Liver (tissue), 8 donors: ENCODE measurements at regions not wholly inside any gene's neighbourhood (a gene's known extent, or its start where the extent isn't known, plus 50 kb on each side); places are given as distances from the start of the nearest gene placed in this dataset.

Experiments
- DNase-seq: peaks from one replicate; pipeline ENCODE4 v3.0.0-alpha.2; 2017; ENCODE audit warnings: low spot score
- H3K27ac ChIP-seq, 2 donors: one replicate each; pipeline ENCODE4 v1.7.0; 2013; ENCODE audit warnings: inconsistent platforms in 2 of 2, low read length in 2 of 2, control low read depth in 1 of 2, low read depth in 1 of 2, mild to moderate bottlenecking in 1 of 2
- H3K27me3 ChIP-seq, 4 donors: one replicate each; pipeline versions ENCODE4 v1.6.1 to v1.7.0; 2013; ENCODE audit warnings: low read length in 3 of 4, inconsistent platforms in 1 of 4, mild to moderate bottlenecking in 1 of 4, moderate library complexity in 1 of 4; ENCODE audit not compliant: control insufficient read depth in 4 of 4, insufficient read depth in 4 of 4
- H3K36me3 ChIP-seq, 4 donors: one replicate each; pipeline versions ENCODE4 v1.6.1 to v1.7.0; 2013; ENCODE audit warnings: low read length in 3 of 4, mild to moderate bottlenecking in 3 of 4, low read depth in 1 of 4, moderate library complexity in 1 of 4; ENCODE audit not compliant: control insufficient read depth in 4 of 4, insufficient read depth in 3 of 4
- H3K4me1 ChIP-seq, 4 donors: one replicate each; pipeline versions ENCODE4 v1.6.1 to v1.7.0; 2013; ENCODE audit warnings: low read length in 3 of 4, mild to moderate bottlenecking in 3 of 4, moderate library complexity in 1 of 4; ENCODE audit not compliant: control insufficient read depth in 4 of 4, insufficient read depth in 4 of 4
- H3K4me3 ChIP-seq, 3 donors: one replicate each; pipeline versions ENCODE4 v1.6.1 to v1.7.0; 2013; ENCODE audit warnings: low read length in 3 of 3, control low read depth in 1 of 3, low read depth in 1 of 3, mild to moderate bottlenecking in 1 of 3
- H3K9ac ChIP-seq, 2 donors: one replicate each; pipeline ENCODE4 v1.7.0; 2013; ENCODE audit warnings: low read length in 2 of 2, mild to moderate bottlenecking in 2 of 2, moderate library complexity in 2 of 2, control low read depth in 1 of 2, low read depth in 1 of 2
- H3K9me3 ChIP-seq, 4 donors: one replicate each; pipeline versions ENCODE4 v1.6.1 to v1.7.0; 2013; ENCODE audit warnings: low read length in 3 of 4; ENCODE audit not compliant: control insufficient read depth in 4 of 4
- ATF3 ChIP-seq: IDR thresholded peaks from 2 replicates; pipeline ENCODE4 v1.6.1; 2016; ENCODE audit warnings: antibody characterized with exemption
- CTCF ChIP-seq: fragments of 150-350 bp; IDR thresholded peaks from 2 replicates; pipeline ENCODE4 v1.5.1; 2017; ENCODE audit warnings: improper control_type of control experiment, low read depth, low read length; ENCODE audit not compliant: missing input control
- EGR1 ChIP-seq, 2 donors: IDR thresholded peaks; 2 replicates each; pipeline ENCODE4 v1.6.1; 2016 to 2018; ENCODE audit warnings: antibody characterized with exemption in 2 of 2, low read depth in 2 of 2
- FOXA1 ChIP-seq: IDR thresholded peaks from 2 replicates; pipeline ENCODE4 v1.6.1; 2016; ENCODE audit warnings: antibody characterized with exemption
- GABPA ChIP-seq, 2 donors: IDR thresholded peaks in 1 of 2; conservative IDR thresholded peaks in 1 of 2; 2 replicates each; pipeline ENCODE4 v1.6.1; 2016; ENCODE audit warnings: antibody characterized with exemption in 2 of 2, mild to moderate bottlenecking in 1 of 2, moderate library complexity in 1 of 2
- HNF4A ChIP-seq, 2 donors: conservative IDR thresholded peaks; 2 replicates each; pipeline ENCODE4 v1.6.1; 2016; ENCODE audit warnings: antibody characterized with exemption in 2 of 2, mild to moderate bottlenecking in 2 of 2
- MAX ChIP-seq: IDR thresholded peaks from 2 replicates; pipeline ENCODE4 v1.6.1; 2016; ENCODE audit warnings: antibody characterized with exemption
- NR2F2 ChIP-seq: IDR thresholded peaks from 2 replicates; pipeline ENCODE4 v1.6.1; 2016; ENCODE audit warnings: antibody characterized with exemption
- RAD21 ChIP-seq, 2 donors: IDR thresholded peaks; 2 replicates each; pipeline ENCODE4 v1.6.1; 2016; ENCODE audit warnings: antibody characterized with exemption in 2 of 2, mild to moderate bottlenecking in 2 of 2
- RXRA ChIP-seq, 2 donors: IDR thresholded peaks; 2 replicates each; pipeline ENCODE4 v1.6.1; 2017 to 2018; ENCODE audit warnings: antibody characterized with exemption in 2 of 2, mild to moderate bottlenecking in 1 of 2
- SP1 ChIP-seq: IDR thresholded peaks from 2 replicates; pipeline ENCODE4 v1.6.1; 2018; ENCODE audit warnings: antibody characterized with exemption, mild to moderate bottlenecking
- TAF1 ChIP-seq: conservative IDR thresholded peaks from 2 replicates; pipeline ENCODE4 v1.6.1; 2016; ENCODE audit warnings: antibody characterized with exemption, mild to moderate bottlenecking
- YY1 ChIP-seq: IDR thresholded peaks from 2 replicates; pipeline ENCODE4 v1.6.1; 2016; ENCODE audit warnings: antibody characterized with exemption, mild to moderate bottlenecking
- WGBS: extraction: QIAGEN DNeasy Blood & Tissue Kit; methylation state at CpG from one replicate; pipeline ENCODE4 v1.1.7; 2013; 5-methylcytosine and 5-hydroxymethylcytosine counted together
- TF ChIP-seq, protein P1 (sequence below): IDR thresholded peaks from 2 replicates; pipeline ENCODE4 v1.6.1; 2016; ENCODE audit warnings: antibody characterized with exemption, mild to moderate bottlenecking
- TF ChIP-seq, protein P2 (sequence below): IDR thresholded peaks from 2 replicates; pipeline ENCODE4 v1.6.1; 2016; ENCODE audit warnings: antibody characterized with exemption
- donor health status: healthy.
- donor health status: healthy.
- donor health status: healthy.
- donor health status: healthy.
- donor health status: healthy.

DNA sequence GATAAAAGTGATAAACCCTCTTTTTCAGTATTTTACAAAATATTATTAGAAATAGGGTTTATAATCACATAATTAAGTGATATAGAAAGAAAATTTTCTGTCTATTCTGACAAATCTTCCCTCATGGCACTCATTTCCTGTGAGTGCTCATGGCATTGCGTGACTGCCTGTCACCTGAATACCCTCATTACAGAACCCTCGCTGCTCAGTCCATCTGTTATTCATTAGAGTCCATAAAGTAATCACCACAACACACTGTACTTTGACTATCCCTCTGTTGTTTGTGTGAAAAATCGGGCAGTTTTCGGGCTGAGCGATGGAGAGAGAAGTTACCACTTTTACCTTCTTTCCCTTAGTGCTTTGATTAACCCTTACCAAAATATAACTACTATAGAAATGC is 100.4 kb upstream of the BRINP3 start:
- H3K9ac ChIP-seq = no peak overlapping the region
- TF ChIP-seq YY1 (no peak), MAX (no peak), GABPA (IDR thresholded peaks at IDR 0.05 in 1 of 2, conservative IDR thresholded peaks at IDR 0.05 in 1 of 2) (no peak), RXRA (IDR thresholded peaks at IDR 0.05) (no peak), FOXA1 (no peak), HNF4A (conservative IDR thresholded peaks at IDR 0.05) (no peak), RAD21 (IDR thresholded peaks at IDR 0.05) (no peak), ATF3 (no peak), TAF1 (no peak), CTCF (no peak), SP1 (no peak), EGR1 (IDR thresholded peaks at IDR 0.05; ENCODE audit: low read depth in 2 of 2) (no peak)
- TF ChIP-seq, protein P1, sequence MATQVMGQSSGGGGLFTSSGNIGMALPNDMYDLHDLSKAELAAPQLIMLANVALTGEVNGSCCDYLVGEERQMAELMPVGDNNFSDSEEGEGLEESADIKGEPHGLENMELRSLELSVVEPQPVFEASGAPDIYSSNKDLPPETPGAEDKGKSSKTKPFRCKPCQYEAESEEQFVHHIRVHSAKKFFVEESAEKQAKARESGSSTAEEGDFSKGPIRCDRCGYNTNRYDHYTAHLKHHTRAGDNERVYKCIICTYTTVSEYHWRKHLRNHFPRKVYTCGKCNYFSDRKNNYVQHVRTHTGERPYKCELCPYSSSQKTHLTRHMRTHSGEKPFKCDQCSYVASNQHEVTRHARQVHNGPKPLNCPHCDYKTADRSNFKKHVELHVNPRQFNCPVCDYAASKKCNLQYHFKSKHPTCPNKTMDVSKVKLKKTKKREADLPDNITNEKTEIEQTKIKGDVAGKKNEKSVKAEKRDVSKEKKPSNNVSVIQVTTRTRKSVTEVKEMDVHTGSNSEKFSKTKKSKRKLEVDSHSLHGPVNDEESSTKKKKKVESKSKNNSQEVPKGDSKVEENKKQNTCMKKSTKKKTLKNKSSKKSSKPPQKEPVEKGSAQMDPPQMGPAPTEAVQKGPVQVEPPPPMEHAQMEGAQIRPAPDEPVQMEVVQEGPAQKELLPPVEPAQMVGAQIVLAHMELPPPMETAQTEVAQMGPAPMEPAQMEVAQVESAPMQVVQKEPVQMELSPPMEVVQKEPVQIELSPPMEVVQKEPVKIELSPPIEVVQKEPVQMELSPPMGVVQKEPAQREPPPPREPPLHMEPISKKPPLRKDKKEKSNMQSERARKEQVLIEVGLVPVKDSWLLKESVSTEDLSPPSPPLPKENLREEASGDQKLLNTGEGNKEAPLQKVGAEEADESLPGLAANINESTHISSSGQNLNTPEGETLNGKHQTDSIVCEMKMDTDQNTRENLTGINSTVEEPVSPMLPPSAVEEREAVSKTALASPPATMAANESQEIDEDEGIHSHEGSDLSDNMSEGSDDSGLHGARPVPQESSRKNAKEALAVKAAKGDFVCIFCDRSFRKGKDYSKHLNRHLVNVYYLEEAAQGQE = no peak
- TF ChIP-seq, protein P2, sequence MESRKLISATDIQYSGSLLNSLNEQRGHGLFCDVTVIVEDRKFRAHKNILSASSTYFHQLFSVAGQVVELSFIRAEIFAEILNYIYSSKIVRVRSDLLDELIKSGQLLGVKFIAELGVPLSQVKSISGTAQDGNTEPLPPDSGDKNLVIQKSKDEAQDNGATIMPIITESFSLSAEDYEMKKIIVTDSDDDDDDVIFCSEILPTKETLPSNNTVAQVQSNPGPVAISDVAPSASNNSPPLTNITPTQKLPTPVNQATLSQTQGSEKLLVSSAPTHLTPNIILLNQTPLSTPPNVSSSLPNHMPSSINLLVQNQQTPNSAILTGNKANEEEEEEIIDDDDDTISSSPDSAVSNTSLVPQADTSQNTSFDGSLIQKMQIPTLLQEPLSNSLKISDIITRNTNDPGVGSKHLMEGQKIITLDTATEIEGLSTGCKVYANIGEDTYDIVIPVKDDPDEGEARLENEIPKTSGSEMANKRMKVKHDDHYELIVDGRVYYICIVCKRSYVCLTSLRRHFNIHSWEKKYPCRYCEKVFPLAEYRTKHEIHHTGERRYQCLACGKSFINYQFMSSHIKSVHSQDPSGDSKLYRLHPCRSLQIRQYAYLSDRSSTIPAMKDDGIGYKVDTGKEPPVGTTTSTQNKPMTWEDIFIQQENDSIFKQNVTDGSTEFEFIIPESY = no peak
- no peak overlapping the region for H3K4me3 ChIP-seq
- H3K36me3 ChIP-seq = no peaks in the 10 kb centered on the region
- WGBS = 74% methylated on average over 5 of the region's 5 CpGs
- no peaks in the 10 kb centered on the region for H3K9me3 ChIP-seq
- H3K27ac ChIP-seq = no peak overlapping the region
- peaks cover 0 to 2% (median 0%) of the 10 kb centered on the region in 4 donors for H3K27me3 ChIP-seq
- no peak for DNase-seq
- H3K4me1 ChIP-seq = no peaks in the 10 kb centered on the region

- Histone ChIP-seq H3K4me1 (no peaks in the 10 kb centered on the region), H3K9ac (no peak overlapping the region), H3K36me3 (no peaks in the 10 kb centered on the region), H3K4me3 (no peak overlapping the region), H3K27ac (no peak overlapping the region), H3K9me3 (no peaks in the 10 kb centered on the region), H3K27me3 (peaks cover 0 to 2% (median 0%) of the 10 kb centered on the region in 4 donors)
- no peak for DNase-seq
- TF ChIP-seq NR2F2 (no peak), RXRA (IDR thresholded peaks at IDR 0.05) (no peak), SP1 (no peak), GABPA (IDR thresholded peaks at IDR 0.05 in 1 of 2, conservative IDR thresholded peaks at IDR 0.05 in 1 of 2) (no peak), EGR1 (IDR thresholded peaks at IDR 0.05; ENCODE audit: low read depth in 2 of 2) (no peak), ATF3 (no peak)
- 74% methylated on average over 6 of the region's 6 CpGs for WGBS
These were observed 100.9 kb upstream of the BRINP3 start for GRCh38 chr1:190578526-190578925.
